ENCODE measurements at regions not wholly inside any gene's neighbourhood (a gene's known extent, or its start where the extent isn't known, plus 50 kb on each side); places are given as distances from the start of the nearest gene placed in this dataset.

DNA sequence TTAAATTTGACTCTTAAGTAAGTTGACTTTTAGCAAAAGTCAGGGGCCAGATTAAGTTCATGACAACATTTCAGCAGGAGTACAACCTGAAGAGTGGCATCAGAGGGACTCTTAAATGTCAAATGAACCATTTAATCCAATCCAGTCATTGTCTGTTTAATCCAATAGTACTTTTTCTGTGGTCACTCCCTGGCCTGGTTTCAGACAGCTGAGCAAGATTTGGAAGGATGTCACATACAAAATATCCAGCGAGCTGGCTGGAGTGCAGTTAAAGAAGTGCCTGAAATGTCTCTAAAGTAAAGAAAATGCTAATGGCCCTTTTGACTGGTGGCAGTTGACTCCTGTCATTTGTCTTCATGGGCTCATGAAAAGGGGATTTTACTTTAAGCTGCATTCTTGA is 1082.1 kb downstream of the AACS start:
- in situ Hi-C loops (cut with MboI; ENCODE audit: low pct_unique_long_range_greater_than_20kb, low sequenced_read_pairs, unreplicated experiment) = no loop called here
- DNase-seq (ENCODE audit: low spot score) = no peak
- TF ChIP-seq CTCF (IDR thresholded peaks at IDR 0.05; ENCODE audit: extremely low read depth, insufficient read depth, missing control alignments) = no peak

DNA sequence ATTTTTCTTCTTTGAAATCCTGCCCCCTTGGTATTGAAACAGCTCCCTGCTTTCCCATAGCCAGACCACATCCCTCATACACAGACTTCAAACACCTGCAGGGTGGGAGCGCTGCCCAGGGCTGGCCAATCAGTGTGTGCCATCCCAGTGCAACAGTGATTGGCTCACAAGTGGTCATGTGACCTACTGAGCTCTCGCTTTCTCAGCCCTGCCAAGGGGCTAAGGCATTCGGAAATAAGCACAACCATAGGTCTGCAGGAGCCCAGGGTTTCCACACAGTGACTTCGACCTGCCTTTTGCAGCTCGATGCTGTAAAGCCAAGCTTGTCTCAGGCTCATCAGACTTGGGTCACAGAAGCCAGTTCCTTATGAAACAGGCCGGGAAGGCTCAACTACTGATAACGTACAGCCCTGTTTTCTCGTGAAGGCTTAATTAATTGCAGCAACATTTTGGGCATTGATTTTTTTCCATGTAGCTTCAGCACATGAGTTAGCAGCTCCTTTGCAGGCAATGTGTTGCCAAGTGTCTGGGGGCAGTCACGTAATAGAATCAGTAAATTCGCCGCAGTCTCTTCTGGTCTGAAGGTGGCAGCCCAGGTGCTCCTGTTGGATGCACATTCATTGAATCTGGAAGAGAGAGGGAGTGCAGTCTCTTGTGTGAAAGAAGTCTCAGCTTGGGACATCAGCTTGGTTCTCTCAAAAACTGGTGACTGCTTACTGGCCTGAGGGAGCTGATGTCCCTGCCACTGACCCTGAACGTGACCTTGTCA is 1091.8 kb downstream of the AACS start:
- in situ Hi-C loops (cut with MboI; ENCODE audit: low pct_unique_long_range_greater_than_20kb, low sequenced_read_pairs, unreplicated experiment) = no loop called here
- TF ChIP-seq CTCF (IDR thresholded peaks at IDR 0.05; ENCODE audit: extremely low read depth, insufficient read depth, missing control alignments) = no peak
- no peak for DNase-seq (ENCODE audit: low spot score)

DNA sequence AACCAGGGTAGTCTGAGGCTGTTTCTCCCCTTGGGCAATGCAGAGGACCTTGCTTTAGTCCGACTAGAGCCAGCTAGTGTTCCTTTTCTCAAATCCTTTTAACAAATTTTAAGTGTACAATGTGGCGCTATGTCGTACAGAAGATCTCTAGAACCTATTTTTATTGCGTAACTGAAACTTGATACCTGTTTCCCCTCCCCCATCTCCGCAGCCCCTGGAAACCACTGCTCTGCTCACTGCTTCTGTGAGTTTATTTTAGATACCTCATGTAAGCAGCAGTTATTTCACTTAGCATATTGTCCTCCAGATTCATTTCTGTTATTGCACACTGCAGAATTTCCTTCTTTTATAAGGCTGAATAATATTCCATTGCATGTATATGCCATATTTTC is 1092.3 kb downstream of the AACS start:
- no peak for DNase-seq (ENCODE audit: low spot score)
- in situ Hi-C loops (cut with MboI; ENCODE audit: low pct_unique_long_range_greater_than_20kb, low sequenced_read_pairs, unreplicated experiment) = no loop called here
- no peak for TF ChIP-seq CTCF (IDR thresholded peaks at IDR 0.05; ENCODE audit: extremely low read depth, insufficient read depth, missing control alignments)

DNA sequence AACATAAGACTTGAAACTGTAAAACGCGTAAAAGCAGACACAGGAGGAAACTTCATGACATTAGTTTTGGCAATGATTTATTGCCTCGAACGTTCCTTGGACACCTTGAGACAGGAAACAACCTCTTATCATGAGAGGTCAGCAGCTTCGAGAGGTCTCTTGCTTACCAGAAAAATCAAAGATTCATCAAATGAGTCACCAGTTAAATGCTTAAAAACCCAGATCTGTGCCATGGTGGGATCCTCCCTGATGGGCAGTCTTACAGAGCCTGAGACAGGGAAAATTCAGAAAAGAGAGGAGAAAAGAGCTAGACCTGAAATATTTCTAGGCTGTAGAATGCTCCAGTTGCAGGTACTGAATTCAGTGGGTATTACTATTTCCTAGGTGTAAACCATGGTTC is 1093.9 kb downstream of the AACS start:
- TF ChIP-seq CTCF (IDR thresholded peaks at IDR 0.05; ENCODE audit: extremely low read depth, insufficient read depth, missing control alignments) = no peak
- in situ Hi-C loops (cut with MboI; ENCODE audit: low pct_unique_long_range_greater_than_20kb, low sequenced_read_pairs, unreplicated experiment) = no loop called here
- DNase-seq (ENCODE audit: low spot score) = no peak

DNA sequence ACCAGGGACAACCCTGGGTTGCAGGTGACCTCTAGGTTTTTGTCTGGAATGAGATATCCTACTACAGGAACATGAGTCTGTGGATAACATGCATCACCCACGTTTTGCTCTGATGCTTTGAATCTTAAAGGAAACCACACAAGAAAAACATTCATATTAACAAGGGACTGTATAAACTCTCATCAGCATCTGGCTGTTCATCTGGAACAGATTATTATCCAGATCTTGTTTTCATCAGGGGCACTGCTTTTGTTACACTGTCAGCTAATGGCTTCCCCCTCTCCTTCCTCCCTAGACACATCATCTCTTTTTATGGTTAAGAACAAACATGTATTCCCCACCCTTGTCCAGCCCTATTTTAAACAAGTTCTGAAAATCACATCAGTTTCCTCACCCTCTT is 1095.7 kb downstream of the AACS start:
- no peak for DNase-seq (ENCODE audit: low spot score)
- TF ChIP-seq CTCF (IDR thresholded peaks at IDR 0.05; ENCODE audit: extremely low read depth, insufficient read depth, missing control alignments) = no peak
- in situ Hi-C loops (cut with MboI; ENCODE audit: low pct_unique_long_range_greater_than_20kb, low sequenced_read_pairs, unreplicated experiment) = no loop called here

DNA sequence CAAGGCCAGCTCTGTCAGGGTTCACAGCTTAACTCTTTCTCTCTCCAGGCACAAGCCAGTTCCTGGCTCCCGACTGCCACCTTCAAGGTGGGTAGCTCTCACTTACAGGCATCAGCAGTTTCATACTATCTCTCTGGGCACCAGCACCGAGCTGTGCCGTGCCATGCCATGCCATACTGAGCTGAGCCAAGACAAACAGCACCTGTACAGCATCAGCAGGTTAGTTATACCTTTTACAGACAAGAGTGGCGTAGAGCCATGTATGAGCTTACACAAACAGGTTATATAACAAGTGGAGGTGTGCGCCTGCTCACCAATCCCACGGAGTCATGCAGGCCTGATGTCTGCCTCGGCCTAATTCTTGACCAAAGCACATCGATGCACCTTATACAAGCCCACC is 1098.7 kb downstream of the AACS start:
- DNase-seq (ENCODE audit: low spot score) = no peak
- no peak for TF ChIP-seq CTCF (IDR thresholded peaks at IDR 0.05; ENCODE audit: extremely low read depth, insufficient read depth, missing control alignments)
- in situ Hi-C loops (cut with MboI; ENCODE audit: low pct_unique_long_range_greater_than_20kb, low sequenced_read_pairs, unreplicated experiment) = no loop called here

All from GM13977 (cell line).